ENCODE measurements at regions not wholly inside any gene's neighbourhood (a gene's known extent, or its start where the extent isn't known, plus 50 kb on each side); places are given as distances from the start of the nearest gene placed in this dataset.

DNA sequence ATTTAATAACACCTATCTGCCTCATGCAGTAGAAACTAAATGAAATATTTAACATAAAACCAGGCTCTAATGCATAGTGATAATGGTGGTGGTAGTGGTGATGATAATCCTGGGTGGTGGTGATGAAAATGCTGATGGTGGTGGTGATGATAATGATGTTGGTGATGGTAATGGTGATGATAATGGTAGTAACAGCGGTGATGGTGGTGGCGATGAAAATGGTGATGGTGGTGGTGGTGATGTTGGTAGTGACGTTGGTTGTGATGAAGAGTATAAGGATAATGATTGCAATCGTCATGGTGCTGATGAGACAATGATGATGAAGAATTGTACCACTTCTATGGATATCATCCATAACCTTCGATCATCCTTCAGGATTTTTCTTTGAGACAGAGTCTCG lies 173.7 kb upstream of the CDH11 start:
- TF ChIP-seq, protein P1, sequence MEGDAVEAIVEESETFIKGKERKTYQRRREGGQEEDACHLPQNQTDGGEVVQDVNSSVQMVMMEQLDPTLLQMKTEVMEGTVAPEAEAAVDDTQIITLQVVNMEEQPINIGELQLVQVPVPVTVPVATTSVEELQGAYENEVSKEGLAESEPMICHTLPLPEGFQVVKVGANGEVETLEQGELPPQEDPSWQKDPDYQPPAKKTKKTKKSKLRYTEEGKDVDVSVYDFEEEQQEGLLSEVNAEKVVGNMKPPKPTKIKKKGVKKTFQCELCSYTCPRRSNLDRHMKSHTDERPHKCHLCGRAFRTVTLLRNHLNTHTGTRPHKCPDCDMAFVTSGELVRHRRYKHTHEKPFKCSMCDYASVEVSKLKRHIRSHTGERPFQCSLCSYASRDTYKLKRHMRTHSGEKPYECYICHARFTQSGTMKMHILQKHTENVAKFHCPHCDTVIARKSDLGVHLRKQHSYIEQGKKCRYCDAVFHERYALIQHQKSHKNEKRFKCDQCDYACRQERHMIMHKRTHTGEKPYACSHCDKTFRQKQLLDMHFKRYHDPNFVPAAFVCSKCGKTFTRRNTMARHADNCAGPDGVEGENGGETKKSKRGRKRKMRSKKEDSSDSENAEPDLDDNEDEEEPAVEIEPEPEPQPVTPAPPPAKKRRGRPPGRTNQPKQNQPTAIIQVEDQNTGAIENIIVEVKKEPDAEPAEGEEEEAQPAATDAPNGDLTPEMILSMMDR (IDR thresholded peaks at IDR 0.05): no peak
- TF ChIP-seq POLR2A (IDR thresholded peaks at IDR 0.05) (no peak), EP300 (IDR thresholded peaks at IDR 0.05) (no peak)
